CD4-positive, alpha-beta memory T cell (primary cell): ENCODE measurements at regions not wholly inside any gene's neighbourhood (a gene's known extent, or its start where the extent isn't known, plus 50 kb on each side); places are given as distances from the start of the nearest gene placed in this dataset.

Source experiments
- CTCF ChIA-PET: fragments of 350-600 bp; sonication (Branson Sonifier 250); formaldehyde crosslinking; loops from one replicate; lab custom pipeline; 2021; ENCODE audit warnings: inconsistent platforms; ENCODE audit not compliant: partially characterized antibody; lab: Charles Lee
- POLR2A ChIA-PET: fragments of 350-600 bp; sonication (Branson Sonifier 250); formaldehyde crosslinking; loops from one replicate; lab custom pipeline; 2021; ENCODE audit not compliant: partially characterized antibody; lab: Charles Lee
- DNase-seq, 5 donors: peaks; one replicate each; pipeline versions ENCODE4 v3.0.0 to v3.0.0-alpha.2; 2020 to 2022; ENCODE audit warnings: mixed read lengths in 1 of 5
- H3K27ac ChIP-seq: one replicate; pipeline ENCODE4 v1.7.0; 2013; ENCODE audit warnings: low read depth, low read length
- H3K27me3 ChIP-seq: 2 replicates; pipeline ENCODE4 v1.7.0; 2013; ENCODE audit warnings: mild to moderate bottlenecking, low read length, moderate library complexity; ENCODE audit not compliant: insufficient read depth
- H3K36me3 ChIP-seq: 2 replicates; pipeline ENCODE4 v1.7.0; 2013; ENCODE audit warnings: mild to moderate bottlenecking, low read length, moderate library complexity; ENCODE audit not compliant: insufficient read depth
- H3K4me1 ChIP-seq: 2 replicates; pipeline ENCODE4 v1.7.0; 2013; ENCODE audit warnings: mild to moderate bottlenecking, low read length, moderate library complexity; ENCODE audit not compliant: insufficient read depth
- H3K4me3 ChIP-seq, 2 donors: one replicate each; pipeline ENCODE4 v1.7.0; 2013; ENCODE audit warnings: low read length in 2 of 2, mild to moderate bottlenecking in 1 of 2
- H3K9me3 ChIP-seq, 2 donors: one replicate each; pipeline ENCODE4 v1.7.0; 2013; ENCODE audit warnings: low read length in 2 of 2, control low read depth in 1 of 2; ENCODE audit not compliant: control insufficient read depth in 1 of 2
- H3K27ac Mint-ChIP-seq, 7 donors: one replicate each; pipeline ENCODE4 v1.8.0; 2020 to 2021; ENCODE audit warnings: mixed read lengths in 7 of 7, mild to moderate bottlenecking in 6 of 7, inconsistent platforms in 3 of 7, moderate library complexity in 3 of 7
- H3K27me3 Mint-ChIP-seq, 2 donors: one replicate each; pipeline ENCODE4 v1.8.0; 2020 to 2021; ENCODE audit warnings: mixed read lengths in 2 of 2
- H3K36me3 Mint-ChIP-seq, 2 donors: one replicate each; pipeline ENCODE4 v1.8.0; 2020 to 2021; ENCODE audit warnings: mixed read lengths in 2 of 2, inconsistent platforms in 1 of 2, mild to moderate bottlenecking in 1 of 2
- H3K4me1 Mint-ChIP-seq, 4 donors: one replicate each; pipeline ENCODE4 v1.8.0; 2020 to 2021; ENCODE audit warnings: mixed read lengths in 4 of 4, mild to moderate bottlenecking in 1 of 4
- H3K4me3 Mint-ChIP-seq, 8 donors: one replicate each; pipeline ENCODE4 v1.8.0; 2020 to 2021; ENCODE audit warnings: mixed read lengths in 8 of 8, mild to moderate bottlenecking in 7 of 8, moderate library complexity in 6 of 8, inconsistent platforms in 3 of 8
- H3K9me3 Mint-ChIP-seq, 8 donors: one replicate each; pipeline ENCODE4 v1.8.0; 2020 to 2021; ENCODE audit warnings: mixed read lengths in 8 of 8, mild to moderate bottlenecking in 5 of 8, inconsistent platforms in 3 of 8, moderate library complexity in 1 of 8
- intact Hi-C: fragments of 100-400 bp; cut with micrococcal nuclease; formaldehyde crosslinking; loops from one replicate; pipeline ENCODE4 v1.15.1; 2023

- intact Hi-C loops, result no loop called here
- CTCF ChIA-PET, result interaction anchor here (0.6 kb wide), 1 partner anchor 50 kb away, joined by 3 read pairs; no protein-coding TSS in a partner anchor
- H3K27me3 Mint-ChIP-seq, result no peaks in the 10 kb centered on the region
- DNase-seq, result no peak
- H3K9me3 Mint-ChIP-seq, result peaks cover 0 to 2% (median 0%) of the 10 kb centered on the region in 8 donors
- Histone ChIP-seq H3K27me3 (no peaks in the 10 kb centered on the region), H3K27ac (no peak overlapping the region), H3K9me3 (no peaks in the 10 kb centered on the region), H3K36me3 (no peaks in the 10 kb centered on the region), H3K4me1 (peaks cover 43% of the 10 kb centered on the region), H3K4me3 (no peak overlapping the region)
- H3K27ac Mint-ChIP-seq, result no peak overlapping the region
- peaks cover 21 to 54% (median 36%) of the 10 kb centered on the region in 4 donors for H3K4me1 Mint-ChIP-seq
- H3K36me3 Mint-ChIP-seq, result no peaks in the 10 kb centered on the region
- no peak overlapping the region for H3K4me3 Mint-ChIP-seq
- POLR2A ChIA-PET, result no interaction called here
These were observed 239.8 kb upstream of the PREP start for GRCh38 chr6:105642708-105643107.

DNA sequence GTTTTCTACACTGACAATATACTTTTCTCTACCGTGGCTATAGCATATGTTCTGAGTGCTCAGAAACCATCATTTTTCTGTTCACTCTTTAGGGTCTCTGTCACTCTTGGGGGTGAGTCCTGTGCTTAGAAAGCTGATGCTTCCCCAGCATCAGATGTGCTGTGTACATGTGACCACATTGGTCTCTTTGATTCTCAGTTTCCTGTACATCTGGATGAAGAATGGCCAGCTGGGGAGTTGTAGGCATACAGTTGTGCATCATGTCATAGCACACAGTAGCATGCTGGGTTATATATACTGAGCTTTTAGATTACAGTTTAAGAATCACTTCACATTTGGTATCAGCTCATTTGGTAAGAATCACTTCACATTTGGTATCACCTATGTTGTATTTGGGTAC, 238.6 kb upstream of the PREP start:
- CTCF ChIA-PET, result no interaction called here
- H3K9me3 ChIP-seq, result no peaks in the 10 kb centered on the region
- no peak for DNase-seq
- Mint-ChIP-seq H3K4me3 (peak overlapping the region in 1 of 8 donors; percentile 7), H3K36me3 (no peaks in the 10 kb centered on the region), H3K9me3 (peaks cover 0 to 2% (median 0%) of the 10 kb centered on the region in 8 donors), H3K27ac (no peak overlapping the region), H3K4me1 (peaks cover 18 to 45% (median 28%) of the 10 kb centered on the region in 4 donors), H3K27me3 (no peaks in the 10 kb centered on the region)
- no peak overlapping the region for H3K27ac ChIP-seq
- H3K27me3 ChIP-seq, result no peaks in the 10 kb centered on the region
- POLR2A ChIA-PET, result no interaction called here
- intact Hi-C loops, result no loop called here
- H3K36me3 ChIP-seq, result no peaks in the 10 kb centered on the region
- H3K4me1 ChIP-seq, result peaks cover 32% of the 10 kb centered on the region
- H3K4me3 ChIP-seq, result no peak overlapping the region

- Histone ChIP-seq H3K9me3 (no peaks in the 10 kb centered on the region), H3K27me3 (no peaks in the 10 kb centered on the region), H3K36me3 (no peaks in the 10 kb centered on the region), H3K27ac (no peak overlapping the region), H3K4me3 (no peak overlapping the region), H3K4me1 (peaks cover 8% of the 10 kb centered on the region)
- Mint-ChIP-seq H3K4me1 (peaks cover 3 to 34% (median 14%) of the 10 kb centered on the region in 4 donors), H3K27me3 (no peaks in the 10 kb centered on the region), H3K36me3 (no peaks in the 10 kb centered on the region), H3K27ac (no peak overlapping the region), H3K4me3 (no peak overlapping the region), H3K9me3 (peaks cover 0 to 2% (median 0%) of the 10 kb centered on the region in 8 donors)
- ChIA-PET CTCF (no interaction called here), POLR2A (interaction anchor here (1.1 kb wide), 1 partner anchor 10 kb away, joined by 3 read pairs; no protein-coding TSS in a partner anchor)
- intact Hi-C loops, result no loop called here
- DNase-seq, result no peak
These were observed 236.2 kb upstream of the PREP start for GRCh38 chr6:105639124-105639523.

DNA sequence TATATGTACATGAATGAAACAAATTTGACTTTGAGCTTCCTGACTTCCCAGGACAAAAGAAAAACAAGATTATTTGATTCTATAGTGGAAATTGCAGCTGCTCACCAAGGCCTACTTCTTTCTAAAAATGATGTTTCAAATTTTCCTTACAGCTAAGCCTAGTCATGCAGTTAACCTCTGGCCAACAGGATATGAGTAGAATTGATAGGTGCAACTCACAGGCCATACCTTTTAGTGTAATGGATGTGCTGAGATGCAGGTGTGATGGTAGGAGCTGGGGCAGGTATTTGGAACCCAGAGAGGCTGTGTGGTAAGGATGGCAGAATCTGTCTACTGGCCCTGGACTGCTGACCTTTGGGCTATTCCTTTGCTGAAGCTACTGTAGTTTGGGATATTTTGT, 230.9 kb upstream of the PREP start:
- H3K27ac Mint-ChIP-seq, result no peak overlapping the region
- DNase-seq, result no peak
- no peak overlapping the region for H3K4me3 Mint-ChIP-seq
- POLR2A ChIA-PET, result no interaction called here
- CTCF ChIA-PET, result interaction anchor here (0.8 kb wide), 1 partner anchor 12 kb away, joined by 3 read pairs; no protein-coding TSS in a partner anchor
- no peak overlapping the region for H3K4me3 ChIP-seq
- no peak overlapping the region for H3K27ac ChIP-seq
- peaks cover 2 to 13% (median 8%) of the 10 kb centered on the region in 4 donors for H3K4me1 Mint-ChIP-seq
- H3K27me3 Mint-ChIP-seq, result peaks cover under 1 to 4% of the 10 kb centered on the region in 2 donors
- H3K4me1 ChIP-seq, result no peaks in the 10 kb centered on the region
- no peaks in the 10 kb centered on the region for H3K36me3 ChIP-seq
- no peaks in the 10 kb centered on the region for H3K9me3 ChIP-seq
- no peaks in the 10 kb centered on the region for H3K27me3 ChIP-seq
- no peaks in the 10 kb centered on the region for H3K36me3 Mint-ChIP-seq
- H3K9me3 Mint-ChIP-seq, result peaks cover 0 to 20% (median 4%) of the 10 kb centered on the region in 8 donors
- intact Hi-C loops, result no loop called here

DNA sequence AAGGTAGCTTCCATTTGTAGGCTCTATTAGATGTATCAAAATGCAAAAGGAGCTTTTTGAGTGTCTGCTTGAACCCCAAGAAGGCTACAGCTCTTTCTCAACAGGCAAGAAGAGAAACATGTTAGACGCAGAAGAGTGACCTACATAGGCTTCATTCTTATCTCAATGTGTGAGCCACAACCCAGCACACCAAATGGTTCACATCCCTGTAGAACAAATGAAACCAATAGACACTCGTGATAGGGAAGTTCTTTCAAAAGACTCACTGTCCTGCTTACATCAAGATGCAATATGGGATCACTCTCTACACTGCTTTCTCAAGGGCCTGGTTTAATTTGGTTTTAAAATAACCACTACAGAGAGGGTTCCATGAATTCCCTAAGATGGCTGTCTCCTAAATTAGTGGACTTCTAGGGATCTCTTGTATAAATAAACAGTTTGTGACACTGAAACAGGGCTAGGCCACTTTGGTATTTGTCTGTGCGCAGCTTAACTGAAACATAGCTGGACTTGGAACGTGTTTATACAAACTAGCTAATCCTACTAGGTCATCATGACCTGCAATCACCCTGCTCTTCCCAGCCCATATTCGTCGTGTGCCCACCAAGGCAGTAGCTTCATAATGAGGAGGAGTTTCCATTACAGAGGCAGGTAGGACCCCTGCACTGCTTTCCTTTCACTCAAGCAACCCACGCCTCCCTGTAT, 225.4 kb upstream of the PREP start:
- Histone ChIP-seq H3K4me3 (no peak overlapping the region), H3K27me3 (no peaks in the 10 kb centered on the region), H3K27ac (no peak overlapping the region), H3K4me1 (no peaks in the 10 kb centered on the region), H3K9me3 (no peaks in the 10 kb centered on the region), H3K36me3 (no peaks in the 10 kb centered on the region)
- Mint-ChIP-seq H3K9me3 (peaks cover 0 to 13% (median 5%) of the 10 kb centered on the region in 8 donors), H3K4me1 (no peaks in the 10 kb centered on the region), H3K36me3 (no peaks in the 10 kb centered on the region), H3K4me3 (no peak overlapping the region), H3K27me3 (peaks cover 4 to 5% of the 10 kb centered on the region in 2 donors), H3K27ac (no peak overlapping the region)
- DNase-seq, result no peak
- ChIA-PET POLR2A (no interaction called here), CTCF (no interaction called here)
- intact Hi-C loops, result no loop called here

- no peak for DNase-seq
- Mint-ChIP-seq H3K36me3 (no peaks in the 10 kb centered on the region), H3K4me3 (no peak overlapping the region), H3K27ac (no peak overlapping the region), H3K9me3 (peaks cover 0 to 7% (median 3%) of the 10 kb centered on the region in 8 donors), H3K27me3 (peaks cover 4 to 5% of the 10 kb centered on the region in 2 donors), H3K4me1 (no peaks in the 10 kb centered on the region)
- Histone ChIP-seq H3K27ac (no peak overlapping the region), H3K36me3 (no peaks in the 10 kb centered on the region), H3K27me3 (no peaks in the 10 kb centered on the region), H3K9me3 (no peaks in the 10 kb centered on the region), H3K4me1 (no peaks in the 10 kb centered on the region), H3K4me3 (no peak overlapping the region)
- intact Hi-C loops, result no loop called here
- POLR2A ChIA-PET, result no interaction called here
- CTCF ChIA-PET, result no interaction called here
These were observed 223.6 kb upstream of the PREP start for GRCh38 chr6:105626295-105627158.

GRCh38 chr6:105624021-105624420, 221.1 kb upstream of the PREP start:
- Histone ChIP-seq H3K9me3 (no peaks in the 10 kb centered on the region), H3K4me1 (no peaks in the 10 kb centered on the region), H3K36me3 (no peaks in the 10 kb centered on the region), H3K4me3 (no peak overlapping the region), H3K27ac (no peak overlapping the region), H3K27me3 (no peaks in the 10 kb centered on the region)
- Mint-ChIP-seq H3K27ac (no peak overlapping the region), H3K36me3 (no peaks in the 10 kb centered on the region), H3K4me1 (no peaks in the 10 kb centered on the region), H3K27me3 (peaks cover 2 to 5% of the 10 kb centered on the region in 2 donors), H3K4me3 (no peak overlapping the region), H3K9me3 (peaks cover 0 to 7% (median 0%) of the 10 kb centered on the region in 8 donors)
- ChIA-PET POLR2A (no interaction called here), CTCF (no interaction called here)
- intact Hi-C loops, result no loop called here
- no peak for DNase-seq
